ENCODE measurements at regions not wholly inside any gene's neighbourhood (a gene's known extent, or its start where the extent isn't known, plus 50 kb on each side); places are given as distances from the start of the nearest gene placed in this dataset.

DNA sequence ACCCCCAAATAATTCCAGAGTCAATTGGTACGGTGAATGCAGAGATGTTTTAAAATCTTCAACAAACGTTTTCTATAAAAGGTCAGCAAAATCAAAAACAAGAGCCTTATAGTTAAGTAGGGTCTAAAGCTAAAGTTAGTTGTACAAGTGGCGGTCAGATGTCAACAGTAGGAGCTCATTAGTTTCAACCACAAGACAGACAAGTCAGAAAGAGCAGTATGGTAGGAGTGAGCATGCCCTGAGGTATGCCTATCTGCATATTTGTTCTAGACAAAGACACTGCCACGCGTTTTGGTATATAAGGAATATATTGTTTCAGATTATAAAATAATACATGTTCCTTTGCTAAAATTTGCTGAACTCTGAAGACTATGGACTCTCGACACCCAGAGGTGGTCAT, 431.5 kb upstream of the KIF2B start:
- no peak overlapping the region for H3K4me3 ChIP-seq (ENCODE audit: low read depth, low read length)
- no peak for TF ChIP-seq POLR2A (IDR thresholded peaks at IDR 0.05; ENCODE audit: extremely low read depth, insufficient read length)
- TF ChIP-seq, protein P1, sequence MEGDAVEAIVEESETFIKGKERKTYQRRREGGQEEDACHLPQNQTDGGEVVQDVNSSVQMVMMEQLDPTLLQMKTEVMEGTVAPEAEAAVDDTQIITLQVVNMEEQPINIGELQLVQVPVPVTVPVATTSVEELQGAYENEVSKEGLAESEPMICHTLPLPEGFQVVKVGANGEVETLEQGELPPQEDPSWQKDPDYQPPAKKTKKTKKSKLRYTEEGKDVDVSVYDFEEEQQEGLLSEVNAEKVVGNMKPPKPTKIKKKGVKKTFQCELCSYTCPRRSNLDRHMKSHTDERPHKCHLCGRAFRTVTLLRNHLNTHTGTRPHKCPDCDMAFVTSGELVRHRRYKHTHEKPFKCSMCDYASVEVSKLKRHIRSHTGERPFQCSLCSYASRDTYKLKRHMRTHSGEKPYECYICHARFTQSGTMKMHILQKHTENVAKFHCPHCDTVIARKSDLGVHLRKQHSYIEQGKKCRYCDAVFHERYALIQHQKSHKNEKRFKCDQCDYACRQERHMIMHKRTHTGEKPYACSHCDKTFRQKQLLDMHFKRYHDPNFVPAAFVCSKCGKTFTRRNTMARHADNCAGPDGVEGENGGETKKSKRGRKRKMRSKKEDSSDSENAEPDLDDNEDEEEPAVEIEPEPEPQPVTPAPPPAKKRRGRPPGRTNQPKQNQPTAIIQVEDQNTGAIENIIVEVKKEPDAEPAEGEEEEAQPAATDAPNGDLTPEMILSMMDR (IDR thresholded peaks at IDR 0.05; ENCODE audit: low read depth, low read length): no peak
- TF ChIP-seq MYC (IDR thresholded peaks at IDR 0.05; ENCODE audit: low read depth, low read length): no peak
- TF ChIP-seq, protein P2, sequence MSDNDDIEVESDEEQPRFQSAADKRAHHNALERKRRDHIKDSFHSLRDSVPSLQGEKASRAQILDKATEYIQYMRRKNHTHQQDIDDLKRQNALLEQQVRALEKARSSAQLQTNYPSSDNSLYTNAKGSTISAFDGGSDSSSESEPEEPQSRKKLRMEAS (IDR thresholded peaks at IDR 0.05; ENCODE audit: low read depth, low read length): no peak
- no peak for DNase-seq (ENCODE audit: low read depth)

DNA sequence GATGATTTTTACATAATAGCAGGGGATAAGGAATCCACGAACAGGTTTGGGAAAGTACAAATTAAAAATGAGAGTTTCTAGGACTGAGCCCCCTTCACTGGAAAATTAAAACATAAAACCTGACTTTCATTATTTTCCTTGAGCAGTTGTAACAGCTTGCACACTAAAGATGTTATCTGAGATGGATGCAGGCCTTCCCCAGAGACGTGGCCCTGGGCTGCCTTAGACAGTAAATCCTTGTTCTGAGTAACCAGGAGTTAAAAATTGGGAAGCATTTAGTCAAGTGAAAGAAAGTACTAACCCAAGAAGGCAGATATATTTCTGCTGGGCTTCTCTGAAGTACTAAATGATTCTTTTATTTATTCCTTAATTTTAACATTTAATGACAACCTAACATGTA, 432.2 kb upstream of the KIF2B start:
- no peak for DNase-seq (ENCODE audit: low read depth)
- TF ChIP-seq MYC (IDR thresholded peaks at IDR 0.05; ENCODE audit: low read depth, low read length): no peak
- TF ChIP-seq, protein P2 (IDR thresholded peaks at IDR 0.05; ENCODE audit: low read depth, low read length): no peak
- TF ChIP-seq POLR2A (IDR thresholded peaks at IDR 0.05; ENCODE audit: extremely low read depth, insufficient read length): no peak
- TF ChIP-seq, protein P1 (IDR thresholded peaks at IDR 0.05; ENCODE audit: low read depth, low read length): no peak
- H3K4me3 ChIP-seq (ENCODE audit: low read depth, low read length): no peak overlapping the region

DNA sequence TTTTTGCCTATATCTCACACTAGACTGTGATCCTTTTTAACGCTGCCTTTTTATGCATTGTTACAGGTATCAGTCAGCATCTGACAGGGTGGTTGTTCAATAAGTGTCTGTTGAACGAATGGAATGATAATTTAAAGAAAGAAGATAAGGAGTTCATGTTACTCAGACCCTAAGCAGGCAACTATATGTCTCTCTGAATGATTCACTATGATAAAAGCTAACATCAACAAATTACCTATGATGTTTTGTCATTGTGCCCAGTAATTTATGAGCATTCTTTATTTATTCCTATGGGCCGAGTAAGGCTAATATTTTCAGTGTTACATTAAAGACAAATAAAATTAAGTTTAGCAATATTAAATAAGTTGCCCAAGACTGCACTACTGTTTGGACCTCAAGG, 435.0 kb upstream of the KIF2B start:
- no peak overlapping the region for H3K4me3 ChIP-seq (ENCODE audit: low read depth, low read length)

DNA sequence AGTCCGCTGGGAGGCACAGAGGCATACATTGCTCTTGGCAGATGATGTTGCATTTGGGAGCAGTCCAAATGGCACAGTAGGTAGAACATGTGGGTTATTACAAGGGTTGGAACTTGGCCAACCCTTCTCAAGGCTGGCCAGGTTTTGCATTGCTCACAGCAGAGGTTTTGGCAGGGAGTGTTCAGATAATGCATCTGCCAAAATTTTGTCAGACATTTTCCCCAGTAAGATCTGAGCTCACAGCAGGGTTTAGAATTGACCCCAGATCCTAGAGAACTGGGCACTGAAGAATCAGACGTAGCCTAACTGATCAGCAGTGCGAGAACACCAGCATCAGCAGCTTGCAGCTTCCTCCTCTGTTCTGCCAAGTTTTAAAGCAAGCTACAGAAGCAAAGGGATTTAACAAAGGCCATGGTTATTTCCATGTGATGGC, 468.8 kb upstream of the KIF2B start:
- DNase-seq (ENCODE audit: low read depth): no peak
- TF ChIP-seq, protein P2 (IDR thresholded peaks at IDR 0.05; ENCODE audit: low read depth, low read length): no peak
- TF ChIP-seq, protein P1 (IDR thresholded peaks at IDR 0.05; ENCODE audit: low read depth, low read length): no peak
- TF ChIP-seq MYC (IDR thresholded peaks at IDR 0.05; ENCODE audit: low read depth, low read length) (no peak), POLR2A (IDR thresholded peaks at IDR 0.05; ENCODE audit: extremely low read depth, insufficient read length) (no peak)
- no peak overlapping the region for H3K4me3 ChIP-seq (ENCODE audit: low read depth, low read length)

More for the DNA sequence above, 435.0 kb upstream of the KIF2B start:
- no peak for TF ChIP-seq POLR2A (IDR thresholded peaks at IDR 0.05; ENCODE audit: extremely low read depth, insufficient read length)
- TF ChIP-seq, protein P2 (IDR thresholded peaks at IDR 0.05; ENCODE audit: low read depth, low read length): no peak
- TF ChIP-seq MYC (IDR thresholded peaks at IDR 0.05; ENCODE audit: low read depth, low read length): no peak
- TF ChIP-seq, protein P1 (IDR thresholded peaks at IDR 0.05; ENCODE audit: low read depth, low read length): no peak
- DNase-seq (ENCODE audit: low read depth): no peak

DNA sequence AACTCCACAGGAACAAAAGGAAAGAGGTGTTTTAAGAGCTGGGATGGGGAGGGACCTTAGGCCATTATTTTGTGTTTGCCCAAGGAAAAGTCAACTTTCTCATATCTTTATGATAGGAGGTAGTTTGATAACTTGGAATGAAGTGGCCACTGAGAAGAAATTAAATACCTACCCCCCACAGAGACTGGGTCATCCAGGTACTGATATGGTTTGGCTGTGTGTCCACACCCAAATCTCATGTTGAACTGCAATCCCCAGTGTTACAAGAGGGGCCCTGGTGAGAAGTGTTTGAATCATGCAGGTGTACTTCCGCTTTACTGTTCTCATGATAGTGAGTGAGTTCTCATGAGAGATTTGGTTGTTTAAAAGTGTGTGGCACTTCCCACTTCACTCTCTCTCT, 477.9 kb upstream of the KIF2B start:
- TF ChIP-seq, protein P2 (IDR thresholded peaks at IDR 0.05; ENCODE audit: low read depth, low read length): no peak
- TF ChIP-seq, protein P1 (IDR thresholded peaks at IDR 0.05; ENCODE audit: low read depth, low read length): no peak
- TF ChIP-seq POLR2A (IDR thresholded peaks at IDR 0.05; ENCODE audit: extremely low read depth, insufficient read length) (no peak), MYC (IDR thresholded peaks at IDR 0.05; ENCODE audit: low read depth, low read length) (no peak)
- no peak overlapping the region for H3K4me3 ChIP-seq (ENCODE audit: low read depth, low read length)
- DNase-seq (ENCODE audit: low read depth): no peak
